Memory B cell (primary cell): ENCODE measurements at regions not wholly inside any gene's neighbourhood (a gene's known extent, or its start where the extent isn't known, plus 50 kb on each side); places are given as distances from the start of the nearest gene placed in this dataset.
"Not testable (repeated sequence)": the region's sequence is repeated elsewhere in the genome, so short reads cannot be mapped to it uniquely, and the experiment has no call there.

ENCODE experiments used
- ATAC-seq: fragments of 150-1000 bp; cut with Tn5 transposase; 2 replicates; pipeline ENCODE4 v1.10.0; 2021; ENCODE audit warnings: low read depth, mild to moderate bottlenecking, moderate library complexity
- DNase-seq, 2 donors: peaks; one replicate each; pipeline ENCODE4 v3.0.0; 2022; ENCODE audit warnings: low spot score in 2 of 2
- H3K27ac Mint-ChIP-seq: one replicate; pipeline ENCODE4 v1.8.0; 2022; ENCODE audit warnings: mild to moderate bottlenecking, moderate library complexity, mixed read lengths
- H3K27me3 Mint-ChIP-seq: one replicate; pipeline ENCODE4 v1.8.0; 2022; ENCODE audit warnings: mixed read lengths
- H3K36me3 Mint-ChIP-seq: one replicate; pipeline ENCODE4 v1.8.0; 2022; ENCODE audit warnings: mild to moderate bottlenecking, mixed read lengths
- H3K4me1 Mint-ChIP-seq: one replicate; pipeline ENCODE4 v1.8.0; 2022; ENCODE audit warnings: mixed read lengths
- H3K4me3 Mint-ChIP-seq: one replicate; pipeline ENCODE4 v1.8.0; 2022; ENCODE audit warnings: mild to moderate bottlenecking, moderate library complexity, mixed read lengths
- H3K9me3 Mint-ChIP-seq: one replicate; pipeline ENCODE4 v1.8.0; 2022; ENCODE audit warnings: mixed read lengths

- H3K4me1 Mint-ChIP-seq: no peaks in the 10 kb centered on the region
- peaks cover 14% of the 10 kb centered on the region for H3K27me3 Mint-ChIP-seq
- ATAC-seq (no peak), DNase-seq (no peak)
- no peak overlapping the region for H3K27ac Mint-ChIP-seq
- H3K36me3 Mint-ChIP-seq: no peaks in the 10 kb centered on the region
- peaks cover 2% of the 10 kb centered on the region for H3K9me3 Mint-ChIP-seq
- no peak overlapping the region for H3K4me3 Mint-ChIP-seq
These were observed 147.2 kb downstream of the OR4M2 start for GRCh38 chr15:22227411-22228100.

- Mint-ChIP-seq H3K27ac (no peak overlapping the region), H3K36me3 (no peaks in the 10 kb centered on the region), H3K4me3 (no peak overlapping the region), H3K9me3 (peaks cover 5% of the 10 kb centered on the region), H3K4me1 (no peaks in the 10 kb centered on the region), H3K27me3 (peaks cover 13% of the 10 kb centered on the region)
- ATAC-seq (no peak), DNase-seq (no peak)
These were observed 147.9 kb downstream of the OR4M2 start for GRCh38 chr15:22228101-22228762.

- no peak for DNase-seq
- H3K27me3 Mint-ChIP-seq: peaks cover 11% of the 10 kb centered on the region
- H3K4me3 Mint-ChIP-seq: no peak overlapping the region
- no peaks in the 10 kb centered on the region for H3K4me1 Mint-ChIP-seq
- peaks cover 5% of the 10 kb centered on the region for H3K9me3 Mint-ChIP-seq
- no peaks in the 10 kb centered on the region for H3K36me3 Mint-ChIP-seq
- no peak overlapping the region for H3K27ac Mint-ChIP-seq
- no peak for ATAC-seq
These were observed 149.9 kb downstream of the OR4M2 start for GRCh38 chr15:22229990-22230819.

- H3K9me3 Mint-ChIP-seq: peaks cover 5% of the 10 kb centered on the region
- H3K27me3 Mint-ChIP-seq: peaks cover 9% of the 10 kb centered on the region
- DNase-seq (no peak), ATAC-seq (no peak)
- no peak overlapping the region for H3K27ac Mint-ChIP-seq
- no peak overlapping the region for H3K4me3 Mint-ChIP-seq
- no peaks in the 10 kb centered on the region for H3K36me3 Mint-ChIP-seq
- no peaks in the 10 kb centered on the region for H3K4me1 Mint-ChIP-seq
These were observed 151.3 kb downstream of the OR4M2 start for GRCh38 chr15:22231603-22232002.

- Mint-ChIP-seq H3K36me3 (no peaks in the 10 kb centered on the region), H3K4me1 (no peaks in the 10 kb centered on the region)
These were observed 152.3 kb downstream of the OR4M2 start for GRCh38 chr15:22232675-22233074.

GRCh38 chr15:22235261-22235930, 155.1 kb downstream of the OR4M2 start:
- not testable (repeated sequence) for H3K4me3 Mint-ChIP-seq

More at GRCh38 chr15:22232675-22233074, 152.3 kb downstream of the OR4M2 start:
- H3K4me3 Mint-ChIP-seq: no peak overlapping the region
- H3K9me3 Mint-ChIP-seq: peaks cover 5% of the 10 kb centered on the region
- no peak for DNase-seq
- no peak overlapping the region for H3K27ac Mint-ChIP-seq
- peaks cover 7% of the 10 kb centered on the region for H3K27me3 Mint-ChIP-seq
- no peak for ATAC-seq

GRCh38 chr15:22236469-22236868, 156.1 kb downstream of the OR4M2 start:
- Mint-ChIP-seq H3K27me3 (peaks cover 3% of the 10 kb centered on the region), H3K9me3 (peaks cover 5% of the 10 kb centered on the region), H3K36me3 (no peaks in the 10 kb centered on the region), H3K4me3 (no peak overlapping the region), H3K4me1 (no peaks in the 10 kb centered on the region), H3K27ac (no peak overlapping the region)
- ATAC-seq: no peak
- DNase-seq: no peak

More at GRCh38 chr15:22235261-22235930, 155.1 kb downstream of the OR4M2 start:
- not testable (repeated sequence) for ATAC-seq, H3K9me3 Mint-ChIP-seq, H3K4me1 Mint-ChIP-seq, H3K27me3 Mint-ChIP-seq, H3K36me3 Mint-ChIP-seq, H3K27ac Mint-ChIP-seq, DNase-seq

GRCh38 chr15:22237891-22238275, 157.6 kb downstream of the OR4M2 start:
- no peaks in the 10 kb centered on the region for H3K4me1 Mint-ChIP-seq
- H3K4me3 Mint-ChIP-seq: no peak overlapping the region
- ATAC-seq (no peak), DNase-seq (no peak)
- H3K27ac Mint-ChIP-seq: no peak overlapping the region
- no peaks in the 10 kb centered on the region for H3K36me3 Mint-ChIP-seq
- H3K27me3 Mint-ChIP-seq: peaks cover 3% of the 10 kb centered on the region
- H3K9me3 Mint-ChIP-seq: no peaks in the 10 kb centered on the region

GRCh38 chr15:22238276-22238958, 158.1 kb downstream of the OR4M2 start:
- ATAC-seq, H3K27me3 Mint-ChIP-seq, H3K36me3 Mint-ChIP-seq, H3K27ac Mint-ChIP-seq, H3K9me3 Mint-ChIP-seq, H3K4me3 Mint-ChIP-seq, H3K4me1 Mint-ChIP-seq, DNase-seq: not testable (repeated sequence)

- H3K4me3 Mint-ChIP-seq, H3K4me1 Mint-ChIP-seq, DNase-seq, H3K27ac Mint-ChIP-seq, ATAC-seq, H3K9me3 Mint-ChIP-seq, H3K27me3 Mint-ChIP-seq, H3K36me3 Mint-ChIP-seq: not testable (repeated sequence)
These were observed 158.9 kb downstream of the OR4M2 start for GRCh38 chr15:22238959-22239805.

- Mint-ChIP-seq H3K27me3 (peaks cover 7% of the 10 kb centered on the region), H3K4me3 (no peak overlapping the region), H3K4me1 (no peaks in the 10 kb centered on the region), H3K27ac (no peak overlapping the region), H3K9me3 (no peaks in the 10 kb centered on the region), H3K36me3 (no peaks in the 10 kb centered on the region)
- DNase-seq (no peak), ATAC-seq (no peak)
These were observed 159.5 kb downstream of the OR4M2 start for GRCh38 chr15:22239806-22240180.

GRCh38 chr15:22240403-22240802, 160.1 kb downstream of the OR4M2 start:
- Mint-ChIP-seq H3K9me3 (no peaks in the 10 kb centered on the region), H3K27me3 (peaks cover 8% of the 10 kb centered on the region), H3K36me3 (no peaks in the 10 kb centered on the region), H3K27ac (no peak overlapping the region), H3K4me3 (no peak overlapping the region), H3K4me1 (no peaks in the 10 kb centered on the region)
- DNase-seq (no peak), ATAC-seq (no peak)

GRCh38 chr15:22240986-22241385, 160.7 kb downstream of the OR4M2 start:
- peaks cover 8% of the 10 kb centered on the region for H3K27me3 Mint-ChIP-seq
- no peaks in the 10 kb centered on the region for H3K9me3 Mint-ChIP-seq
- no peaks in the 10 kb centered on the region for H3K36me3 Mint-ChIP-seq
- no peak for DNase-seq
- H3K4me1 Mint-ChIP-seq: no peaks in the 10 kb centered on the region
- no peak overlapping the region for H3K4me3 Mint-ChIP-seq
- ATAC-seq: no peak
- no peak overlapping the region for H3K27ac Mint-ChIP-seq
